ENCODE measurements at regions not wholly inside any gene's neighbourhood (a gene's known extent, or its start where the extent isn't known, plus 50 kb on each side); places are given as distances from the start of the nearest gene placed in this dataset.
A peak's percentile ranks its signal among the peaks of the same experiment; 100 is the strongest.

- DNase-seq (ENCODE audit: low read depth): no peak
Measured at GRCh38 chr2:21633015-21633414, 509.2 kb downstream of the TDRD15 start.

DNA sequence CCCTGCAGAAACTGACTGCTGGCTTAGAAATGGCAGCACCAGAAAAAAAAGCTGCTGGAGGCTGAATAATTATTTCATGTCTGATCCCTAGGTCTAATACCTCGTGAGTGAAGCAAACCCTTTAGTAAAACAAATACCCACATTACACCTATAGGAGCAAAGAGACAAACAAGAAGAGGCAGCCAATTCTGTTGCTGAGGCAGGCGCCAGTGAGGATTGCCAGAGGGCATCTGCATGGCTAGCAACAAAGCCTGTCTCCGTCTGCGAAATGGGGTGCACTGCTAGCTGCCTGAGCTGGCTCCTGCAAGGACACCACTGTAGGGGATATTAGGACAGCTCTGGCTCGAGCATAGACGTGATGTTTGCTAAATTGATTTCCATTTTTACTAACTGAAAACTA lies 509.7 kb downstream of the TDRD15 start:
- no peak for DNase-seq (ENCODE audit: low read depth)

DNA sequence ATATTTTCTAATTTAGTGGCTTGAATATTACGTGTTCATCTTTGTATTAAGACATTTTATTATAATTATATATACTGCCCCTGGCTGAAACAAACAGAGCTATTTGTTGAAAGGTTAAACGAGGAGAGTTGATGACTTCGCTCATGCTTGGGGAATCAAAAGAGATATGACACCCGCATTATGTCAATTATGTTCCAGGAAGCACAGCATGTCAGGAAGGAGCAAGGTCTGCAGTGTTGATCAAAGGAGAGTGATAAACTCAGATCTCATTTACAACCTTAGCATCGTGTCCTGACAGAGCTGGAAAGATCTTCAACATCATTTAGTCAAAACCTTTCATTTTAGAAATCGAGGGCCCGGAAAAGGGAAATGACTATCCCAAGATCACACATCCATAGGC lies 510.1 kb downstream of the TDRD15 start:
- DNase-seq (ENCODE audit: low read depth): no peak

DNA sequence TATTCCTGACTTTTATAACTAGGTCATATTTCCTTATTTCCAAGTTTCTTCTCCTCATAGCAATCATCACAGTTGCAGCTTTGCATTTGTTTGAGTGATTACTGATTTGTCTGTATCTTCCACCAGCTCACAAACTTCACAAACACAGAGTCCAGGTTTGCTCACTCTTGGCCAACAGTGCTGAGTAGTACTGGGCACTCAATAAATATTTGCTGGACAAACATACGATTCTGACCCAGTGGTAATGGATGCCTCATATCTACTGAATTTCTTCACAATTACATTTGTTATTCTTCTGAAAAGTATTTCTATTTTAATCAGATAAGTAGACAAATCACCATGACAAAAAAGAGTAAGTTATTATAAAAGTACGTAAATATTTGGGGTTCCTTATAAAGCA lies 516.3 kb downstream of the TDRD15 start:
- no peak for DNase-seq (ENCODE audit: low read depth)

DNA sequence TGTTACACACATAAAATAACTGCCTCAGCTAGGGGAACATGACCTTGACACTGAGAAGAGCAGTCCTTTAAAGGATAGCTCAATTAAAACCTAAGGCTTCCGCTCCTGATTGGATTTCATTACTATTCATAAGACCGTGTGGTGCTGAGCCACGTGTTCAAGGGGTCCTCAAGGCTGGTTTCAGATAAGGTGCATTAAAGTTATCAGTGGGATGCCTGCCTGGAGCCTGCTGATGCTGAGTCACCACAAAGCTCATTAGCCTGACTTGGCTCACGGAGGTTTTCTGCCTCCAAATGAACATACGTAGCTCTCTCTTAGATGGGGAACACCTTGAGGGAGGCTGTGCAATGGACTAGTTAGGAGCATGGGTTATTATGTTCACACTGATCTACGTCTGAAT lies 518.9 kb downstream of the TDRD15 start:
- no peak for DNase-seq (ENCODE audit: low read depth)

GRCh38 chr2:21643180-21643579 lies 519.4 kb downstream of the TDRD15 start:
- DNase-seq (ENCODE audit: low read depth): peak; percentile 63

- no peak for DNase-seq (ENCODE audit: low read depth)
Measured at GRCh38 chr2:21644266-21644665, 520.5 kb downstream of the TDRD15 start.

GRCh38 chr2:21646345-21646744 lies 522.6 kb downstream of the TDRD15 start:
- no peak for DNase-seq (ENCODE audit: low read depth)

- no peak for DNase-seq (ENCODE audit: low read depth)
Measured at GRCh38 chr2:21650569-21650968, 526.8 kb downstream of the TDRD15 start.

DNA sequence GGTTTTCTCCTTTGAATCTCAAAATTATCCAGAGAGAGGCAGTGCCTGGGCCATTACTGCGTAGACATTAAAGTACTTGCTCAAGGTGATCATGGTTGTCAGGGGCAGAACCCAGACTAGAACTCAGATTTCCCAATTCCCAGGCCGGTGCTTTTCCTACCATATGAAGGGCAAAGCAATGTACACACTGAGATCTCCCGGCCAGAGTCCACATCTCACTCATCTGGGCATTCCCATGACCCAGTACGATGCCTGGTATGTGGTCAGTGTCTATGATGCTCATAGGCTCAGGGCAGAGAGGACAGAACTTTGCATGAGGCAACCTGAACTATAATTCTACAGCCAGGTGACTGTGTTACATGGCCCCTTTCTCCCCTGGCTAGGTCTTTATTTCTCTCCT lies 531.4 kb downstream of the TDRD15 start:
- no peak for DNase-seq (ENCODE audit: low read depth)

GRCh38 chr2:21656330-21657075 lies 532.7 kb downstream of the TDRD15 start:
- DNase-seq (ENCODE audit: low read depth): no peak

GRCh38 chr2:21657445-21657844 lies 533.7 kb downstream of the TDRD15 start:
- no peak for DNase-seq (ENCODE audit: low read depth)

- DNase-seq (ENCODE audit: low read depth): no peak
Measured at GRCh38 chr2:21658269-21658668, 534.5 kb downstream of the TDRD15 start.

GRCh38 chr2:21658907-21659477 lies 535.2 kb downstream of the TDRD15 start:
- no peak for DNase-seq (ENCODE audit: low read depth)

- no peak for DNase-seq (ENCODE audit: low read depth)
Measured at GRCh38 chr2:21664083-21664482, 540.3 kb downstream of the TDRD15 start.

DNA sequence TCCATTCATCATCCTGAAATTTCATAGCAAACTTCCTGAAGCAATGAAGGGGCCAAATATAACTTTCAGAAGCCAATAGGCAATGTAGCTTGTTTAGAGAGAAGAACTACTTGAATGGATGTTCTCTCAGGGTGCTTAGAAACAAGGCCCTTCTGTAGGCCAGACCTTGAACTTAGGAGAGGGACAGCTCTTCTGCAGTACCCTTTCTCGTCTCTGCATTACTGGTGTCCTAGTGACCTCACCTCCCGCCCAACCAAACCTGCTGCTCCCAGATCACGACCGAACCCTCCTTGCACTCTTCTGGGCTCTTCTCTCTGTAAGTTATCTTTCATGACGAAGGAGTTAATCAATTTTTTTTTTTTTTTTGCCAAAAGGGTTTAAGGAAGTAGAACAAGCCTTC lies 543.9 kb downstream of the TDRD15 start:
- DNase-seq (ENCODE audit: low read depth): no peak

DNA sequence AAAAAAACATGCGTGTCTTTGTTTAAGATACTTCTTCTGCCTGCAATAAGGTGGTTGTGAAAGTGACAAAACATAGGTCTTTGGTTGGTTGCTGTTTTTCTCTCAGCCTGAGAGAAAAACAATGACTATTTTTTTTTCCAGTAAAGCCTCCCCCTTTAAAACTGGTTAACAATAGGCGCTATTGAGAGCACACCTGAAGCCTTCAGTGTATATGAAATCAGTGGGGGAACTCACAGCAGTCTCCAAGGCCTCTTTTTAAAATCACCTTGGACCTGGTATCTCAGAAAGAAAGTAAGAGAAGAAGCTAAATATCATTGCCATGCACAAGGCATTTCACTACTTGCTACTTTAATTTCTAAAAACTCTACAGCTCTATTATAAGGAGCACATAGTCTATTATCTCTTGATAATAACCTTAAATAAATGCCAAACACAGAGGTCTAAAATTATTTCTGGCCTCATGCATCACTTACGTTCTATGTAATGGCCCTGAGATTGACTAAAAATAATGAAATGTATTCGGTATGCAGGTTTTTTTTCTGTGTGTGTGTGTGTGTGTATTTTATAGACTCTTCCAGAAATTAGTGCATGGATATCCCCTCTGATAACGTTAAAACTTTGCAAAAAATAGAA lies 544.4 kb downstream of the TDRD15 start:
- DNase-seq (ENCODE audit: low read depth): no peak

GRCh38 chr2:21676041-21676440 lies 552.3 kb downstream of the TDRD15 start:
- DNase-seq (ENCODE audit: low read depth): no peak

GRCh38 chr2:21676676-21677075 lies 552.9 kb downstream of the TDRD15 start:
- peak; percentile 27 for DNase-seq (ENCODE audit: low read depth)

DNA sequence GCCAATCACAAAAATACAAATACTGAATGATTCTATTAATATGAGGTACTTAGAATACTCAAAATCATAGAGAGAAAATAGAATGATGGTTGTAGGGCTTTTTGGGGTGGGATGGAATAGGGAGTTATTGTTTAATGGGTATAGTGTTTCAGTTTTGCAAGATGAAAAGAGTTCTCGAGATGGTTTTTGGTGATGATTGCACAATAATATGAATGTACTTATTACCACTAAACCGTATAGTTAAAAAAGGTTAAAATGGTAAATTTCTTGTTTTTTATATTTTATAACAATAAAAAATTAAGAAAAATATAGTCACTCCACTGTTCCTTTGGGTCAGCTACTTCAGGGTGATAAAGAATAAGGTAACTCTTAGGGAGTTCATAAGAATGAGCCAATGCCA lies 560.1 kb downstream of the TDRD15 start:
- DNase-seq (ENCODE audit: low read depth): no peak

- DNase-seq (ENCODE audit: low read depth): peak; percentile 1
Measured at GRCh38 chr2:21687589-21687988, 563.8 kb downstream of the TDRD15 start.

GRCh38 chr2:21690005-21690404 lies 566.2 kb downstream of the TDRD15 start:
- no peak for DNase-seq (ENCODE audit: low read depth)

DNA sequence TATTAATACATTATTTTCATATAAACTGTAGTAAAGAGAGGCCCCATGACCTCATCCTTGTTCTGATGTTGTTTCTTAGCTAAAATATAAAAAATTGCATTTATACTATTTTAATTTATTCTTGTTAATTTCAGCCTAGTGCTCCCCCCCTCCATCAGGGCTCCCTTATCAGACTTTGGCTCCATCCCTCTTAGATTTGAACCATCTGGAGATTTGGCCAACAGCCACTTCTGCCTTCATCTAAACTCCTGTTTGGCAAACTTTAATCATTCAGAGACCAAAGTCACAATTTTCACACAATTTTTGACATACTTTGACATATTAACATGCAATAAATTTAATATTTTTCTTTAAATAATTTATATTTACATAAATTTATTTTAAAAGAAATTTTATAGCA lies 569.3 kb downstream of the TDRD15 start:
- no peak for DNase-seq (ENCODE audit: low read depth)

Data from non-pigmented ciliary epithelial cell (primary cell).